H1 (cell line): ENCODE measurements at regions not wholly inside any gene's neighbourhood (a gene's known extent, or its start where the extent isn't known, plus 50 kb on each side); places are given as distances from the start of the nearest gene placed in this dataset.
A peak's percentile ranks its signal among the peaks of the same experiment; 100 is the strongest.

ENCODE experiments used
- CTCF ChIA-PET: fragments of 300-600 bp; sonication (Branson Sonifier 250); formaldehyde crosslinking; loops from one replicate; lab custom pipeline; 2021; ENCODE audit not compliant: partially characterized antibody; lab: Charles Lee
- POLR2A ChIA-PET: fragments of 300-600 bp; sonication (Branson Sonifier 250); formaldehyde crosslinking; loops from one replicate; lab custom pipeline; 2021; ENCODE audit warnings: inconsistent platforms; ENCODE audit not compliant: partially characterized antibody; lab: Charles Lee
- DNase-seq, 2 experiments: peaks; one replicate each; pipeline versions ENCODE4 v3.0.0 to v3.0.0-alpha.2; 2010 to 2022; ENCODE audit warnings: low spot score in 2 of 2, low read depth in 1 of 2, mixed read lengths in 1 of 2
- FAIRE-seq: peaks from 2 replicates; lab custom pipeline; 2011; peaks lifted over from hg19 to GRCh38; lab: Jason Lieb, UNC
- H2AFZ ChIP-seq: 2 replicates; pipeline ENCODE4 v1.8.1; 2012; ENCODE audit warnings: low read length, inconsistent platforms
- H2AK5ac ChIP-seq: 2 replicates; pipeline ENCODE4 v1.6.1; 2013; ENCODE audit warnings: low read depth, low read length
- H2BK120ac ChIP-seq: replicated peaks from 2 replicates; pipeline ENCODE3; 2013; ENCODE audit warnings: low read depth, low read length, inconsistent platforms
- H2BK12ac ChIP-seq: 2 replicates; pipeline ENCODE4 v1.6.1; 2013; ENCODE audit warnings: low read depth, low read length
- H2BK15ac ChIP-seq: 2 replicates; pipeline ENCODE4 v1.6.1; 2013; ENCODE audit warnings: low read length
- H2BK20ac ChIP-seq: 2 replicates; pipeline ENCODE4 v1.6.1; 2013; ENCODE audit warnings: low read length
- H2BK5ac ChIP-seq: 2 replicates; pipeline ENCODE4 v1.6.1; 2013; ENCODE audit warnings: low read depth, low read length
- H3K14ac ChIP-seq: 2 replicates; pipeline ENCODE4 v1.6.1; 2013; ENCODE audit warnings: inconsistent platforms; ENCODE audit not compliant: insufficient read length
- H3K18ac ChIP-seq: 2 replicates; pipeline ENCODE4 v1.6.1; 2013; ENCODE audit warnings: low read length; ENCODE audit errors: extremely low read depth
- H3K23ac ChIP-seq: 2 replicates; pipeline ENCODE4 v1.6.1; 2013; ENCODE audit warnings: inconsistent platforms; ENCODE audit not compliant: insufficient read length
- H3K23me2 ChIP-seq: 2 replicates; pipeline ENCODE4 v1.6.1; 2013; ENCODE audit warnings: low read depth, low read length
- H3K27ac ChIP-seq: 2 replicates; pipeline ENCODE4 v1.6.1; 2011; ENCODE audit warnings: low read depth, low read length, inconsistent platforms
- H3K27me3 ChIP-seq, 4 experiments: replicated peaks in 1 of 4; 1 replicate in 1 of 4; 2 replicates in 3 of 4; pipeline versions ENCODE4 v1.6.1 to v1.8.1; 2011 to 2013; ENCODE audit warnings: low read length in 3 of 4, mild to moderate bottlenecking in 3 of 4, inconsistent platforms in 2 of 4, mixed read lengths in 2 of 4, moderate library complexity in 1 of 4; ENCODE audit not compliant: control insufficient read depth in 3 of 4, insufficient read depth in 3 of 4; ENCODE audit errors: extremely low read depth in 1 of 4
- H3K36me3 ChIP-seq, 4 experiments: 2 replicates each; pipeline versions ENCODE4 v1.6.1 to v1.8.1; 2011 to 2013; ENCODE audit warnings: mild to moderate bottlenecking in 4 of 4, low read length in 3 of 4, moderate library complexity in 2 of 4, control low read depth in 1 of 4, inconsistent platforms in 1 of 4; ENCODE audit not compliant: insufficient read depth in 4 of 4, control insufficient read depth in 2 of 4
- H3K4ac ChIP-seq: replicated peaks from 2 replicates; pipeline ENCODE3; 2013; ENCODE audit warnings: low read length, low read depth, mixed read lengths, inconsistent platforms; ENCODE audit not compliant: insufficient read length
- H3K4me1 ChIP-seq, 4 experiments: replicated peaks in 1 of 4; 1 replicate in 1 of 4; 2 replicates in 3 of 4; pipeline versions ENCODE4 v1.6.1 to v1.8.1; 2011 to 2013; ENCODE audit warnings: low read length in 3 of 4, inconsistent platforms in 2 of 4, mixed read lengths in 1 of 4; ENCODE audit not compliant: insufficient read depth in 4 of 4, control insufficient read depth in 3 of 4
- H3K4me2 ChIP-seq, 2 experiments: 2 replicates each; pipeline versions ENCODE4 v1.6.1 to v1.8.1; 2011 to 2013; ENCODE audit warnings: low read depth in 2 of 2, low read length in 2 of 2, control low read depth in 1 of 2, inconsistent platforms in 1 of 2, mild to moderate bottlenecking in 1 of 2; ENCODE audit not compliant: insufficient read depth in 1 of 2
- H3K4me3 ChIP-seq, 4 experiments: fragments of 200-600, 300-600 bp in 1 of 4; sonication (generic), shearing (Covaris generic), sonication (Bioruptor Twin) in 1 of 4; 2 replicates each; pipeline versions ENCODE4 v1.5.1 to v1.8.1; 2011 to 2016; ENCODE audit warnings: low read length in 4 of 4, low read depth in 3 of 4, control low read depth in 2 of 4, inconsistent platforms in 2 of 4, mild to moderate bottlenecking in 2 of 4, mixed read lengths in 1 of 4, moderate library complexity in 1 of 4; ENCODE audit not compliant: insufficient read depth in 2 of 4; ENCODE audit errors: extremely low read depth in 1 of 4
- H3K56ac ChIP-seq: replicated peaks from 2 replicates; pipeline ENCODE3; 2013; ENCODE audit warnings: low read depth, mild to moderate bottlenecking, mixed read lengths, low read length, inconsistent platforms; ENCODE audit not compliant: insufficient read length
- H3K79me1 ChIP-seq: 2 replicates; pipeline ENCODE4 v1.6.1; 2013; ENCODE audit warnings: low read depth, low read length, control low read depth
- H3K79me2 ChIP-seq, 2 experiments: 2 replicates each; pipeline versions ENCODE4 v1.6.1 to v1.8.1; 2012 to 2013; ENCODE audit warnings: low read length in 2 of 2, mild to moderate bottlenecking in 2 of 2, inconsistent platforms in 1 of 2; ENCODE audit not compliant: insufficient read depth in 2 of 2, control insufficient read depth in 1 of 2
- H3K9ac ChIP-seq, 4 experiments: replicated peaks in 1 of 4; 1 replicate in 1 of 4; 2 replicates in 3 of 4; pipeline versions ENCODE4 v1.6.1 to v1.8.1; 2011 to 2013; ENCODE audit warnings: low read depth in 3 of 4, low read length in 3 of 4, control low read depth in 2 of 4, mild to moderate bottlenecking in 2 of 4, moderate library complexity in 2 of 4, inconsistent platforms in 1 of 4; ENCODE audit errors: extremely low read depth in 1 of 4
- H3K9me3 ChIP-seq, 2 experiments: 2 replicates each; pipeline versions ENCODE4 v1.6.1 to v1.8.1; 2012 to 2013; ENCODE audit warnings: mild to moderate bottlenecking in 2 of 2, moderate library complexity in 2 of 2, control low read depth in 1 of 2, inconsistent platforms in 1 of 2, low read depth in 1 of 2, low read length in 1 of 2, mixed read lengths in 1 of 2; ENCODE audit not compliant: insufficient read depth in 2 of 2
- H4K20me1 ChIP-seq, 2 experiments: replicated peaks in 1 of 2; 2 replicates each; pipeline versions ENCODE3 to v1.8.1; 2011 to 2013; ENCODE audit warnings: inconsistent platforms in 2 of 2, low read length in 2 of 2, mild to moderate bottlenecking in 1 of 2; ENCODE audit not compliant: insufficient read depth in 2 of 2, control insufficient read depth in 1 of 2
- H4K5ac ChIP-seq: 2 replicates; pipeline ENCODE4 v1.6.1; 2013; ENCODE audit warnings: low read length, low read depth, mixed read lengths, inconsistent platforms; ENCODE audit not compliant: insufficient read length
- H4K8ac ChIP-seq: 2 replicates; pipeline ENCODE4 v1.8.0; 2013; ENCODE audit warnings: mild to moderate bottlenecking, moderate library complexity, low read length, inconsistent platforms; ENCODE audit not compliant: insufficient read depth; ENCODE audit errors: extremely low read depth
- H4K91ac ChIP-seq: replicated peaks from 2 replicates; pipeline ENCODE3; 2013; ENCODE audit warnings: low read length, mixed read lengths, inconsistent platforms; ENCODE audit not compliant: insufficient read length
- CBX5 ChIP-seq: fragments of 300-800, 300-1000 bp; sonication (generic); IDR thresholded peaks from 2 replicates; pipeline ENCODE4 v1.7.1; 2016; ENCODE audit warnings: antibody characterized with exemption, low read length, low read depth
- CEBPB ChIP-seq: IDR thresholded peaks from 2 replicates; pipeline ENCODE4 v1.6.1; 2012; ENCODE audit warnings: low read depth, low read length
- KDM5A ChIP-seq: fragments of 200-600 bp; IDR thresholded peaks from 2 replicates; pipeline ENCODE4 v1.7.1; 2012; ENCODE audit warnings: mild to moderate bottlenecking, low read length, inconsistent platforms, mixed read lengths
- TAF7 ChIP-seq: optimal IDR thresholded peaks from 2 replicates; pipeline ENCODE3; 2011; ENCODE audit warnings: low read depth, mild to moderate bottlenecking, inconsistent platforms, low read length, moderate library complexity, borderline replicate concordance
- WGBS, 2 experiments: shearing (Covaris generic) in 1 of 2; methylation state at CpG; one replicate each; pipeline versions ENCODE4 v1.1.6 to v1.1.7; 2013 to 2015; ENCODE audit warnings: low lambda C conversion rate in 2 of 2, mixed read lengths in 2 of 2, inconsistent platforms in 1 of 2, low coverage in 1 of 2, missing lambda C conversion rate in 1 of 2; ENCODE audit not compliant: insufficient replicate concordance in 2 of 2, insufficient coverage in 1 of 2, insufficient read length in 1 of 2; ENCODE audit errors: extremely low coverage in 1 of 2, missing lambda C conversion rate in 1 of 2; 5-methylcytosine and 5-hydroxymethylcytosine counted together

- no peak for FAIRE-seq
- Histone ChIP-seq H2BK20ac (no peak overlapping the region), H4K5ac (no peak overlapping the region), H2AK5ac (no peak overlapping the region), H2BK120ac (no peak overlapping the region), H3K27me3 (no peaks in the 10 kb centered on the region), H3K9me3 (no peaks in the 10 kb centered on the region), H3K4me2 (no peak overlapping the region), H3K4me1 (no peaks in the 10 kb centered on the region), H4K8ac (no peak overlapping the region), H3K36me3 (no peaks in the 10 kb centered on the region), H2BK12ac (no peak overlapping the region), H3K56ac (no peak overlapping the region), H4K20me1 (no peaks in the 10 kb centered on the region), H3K4me3 (no peak overlapping the region), H3K79me1 (no peaks in the 10 kb centered on the region), H4K91ac (no peak overlapping the region), H2BK15ac (no peak overlapping the region), H3K27ac (no peak overlapping the region), H3K79me2 (no peaks in the 10 kb centered on the region), H3K14ac (no peak overlapping the region), H2AFZ (0 out of 2 replicates have a peak overlapping the region, but pooled peaks have one; percentile 18), H3K23me2 (no peaks in the 10 kb centered on the region), H3K4ac (no peak overlapping the region), H2BK5ac (no peak overlapping the region), H3K23ac (no peak overlapping the region), H3K9ac (no peak overlapping the region), H3K18ac (no peak overlapping the region)
- WGBS, 2 experiments = 91% methylated on average over 2 of the region's 2 CpGs; no CpG with 5 or more reads in 1 of the 2 experiments
- DNase-seq = no peak
- ChIA-PET POLR2A (no interaction called here), CTCF (interaction anchor here (0.7 to 1.8 kb wide), 5 partner anchors 169 to 431 kb away, joined by 3 to 9 read pairs (median 4); no protein-coding TSS in a partner anchor)
- no peak for TF ChIP-seq KDM5A
- no peak for TF ChIP-seq CEBPB
- no peak for TF ChIP-seq CBX5
- no peak for TF ChIP-seq TAF7
These were observed 242.1 kb upstream of the NUDT12 start for GRCh38 chr5:103804711-103805110.
